ENCODE measurements at regions not wholly inside any gene's neighbourhood (a gene's known extent, or its start where the extent isn't known, plus 50 kb on each side); places are given as distances from the start of the nearest gene placed in this dataset.
"Not testable (repeated sequence)": the region's sequence is repeated elsewhere in the genome, so short reads cannot be mapped to it uniquely, and the experiment has no call there.

DNA sequence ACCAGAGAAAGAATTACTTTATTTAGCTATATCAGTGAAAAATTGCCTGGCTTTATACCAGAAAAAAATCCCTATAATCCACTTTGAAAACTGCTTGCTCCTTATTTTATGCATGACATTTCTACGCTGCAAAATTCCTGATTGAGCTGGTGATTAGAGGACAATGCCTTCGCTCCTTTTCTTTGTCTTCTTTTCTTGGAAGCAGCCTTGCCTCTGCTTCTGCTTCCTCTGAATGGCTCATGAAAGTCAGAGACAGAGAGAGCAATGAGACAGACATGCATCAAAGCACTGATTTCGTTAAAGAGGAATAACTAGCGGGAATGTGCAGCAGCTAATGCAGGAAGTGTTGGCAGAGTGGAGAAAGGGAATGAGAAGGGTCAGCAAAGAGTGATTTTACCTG, 294.3 kb upstream of the IGFBP7 start:
- DNase-seq: no peak

DNA sequence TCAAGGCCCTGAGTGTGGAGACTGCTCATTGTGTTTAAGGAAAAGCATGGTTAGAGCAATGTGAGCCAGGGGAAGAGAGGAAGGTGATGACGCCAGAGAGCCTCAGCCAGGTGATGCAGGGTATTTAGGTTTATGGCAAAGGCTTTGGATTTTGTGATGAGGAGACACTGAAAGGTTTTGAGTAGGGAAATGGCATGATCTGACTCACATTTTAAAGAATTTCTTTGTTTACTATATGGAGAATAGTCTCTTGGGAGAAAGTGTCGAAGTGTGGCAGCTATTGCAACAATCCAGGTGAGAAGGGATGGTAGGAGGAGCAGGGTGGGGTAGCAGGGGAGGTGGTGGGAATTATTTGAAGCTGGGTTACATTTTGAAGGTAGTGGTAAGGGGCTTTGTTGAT, 293.4 kb upstream of the IGFBP7 start:
- no peak for DNase-seq

DNA sequence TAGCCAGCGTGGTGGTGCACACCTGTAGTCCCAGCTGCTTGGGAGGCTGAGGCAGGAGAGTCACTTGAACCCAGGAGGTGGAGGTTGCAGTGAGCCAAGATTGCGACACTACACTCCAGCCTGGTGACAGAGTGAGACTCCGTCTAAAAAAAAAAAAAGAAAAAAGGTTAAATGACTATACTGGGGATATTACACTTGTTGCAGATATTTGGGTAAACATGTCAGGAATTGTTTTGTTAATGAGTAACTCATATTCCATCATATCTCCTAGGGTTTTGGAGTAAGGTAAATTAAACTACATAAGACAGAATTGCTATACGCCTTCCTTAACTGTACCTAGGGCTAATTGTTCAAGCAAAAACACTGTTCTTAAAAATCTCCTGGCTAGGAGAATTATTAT, 291.4 kb upstream of the IGFBP7 start:
- no peak for DNase-seq

DNA sequence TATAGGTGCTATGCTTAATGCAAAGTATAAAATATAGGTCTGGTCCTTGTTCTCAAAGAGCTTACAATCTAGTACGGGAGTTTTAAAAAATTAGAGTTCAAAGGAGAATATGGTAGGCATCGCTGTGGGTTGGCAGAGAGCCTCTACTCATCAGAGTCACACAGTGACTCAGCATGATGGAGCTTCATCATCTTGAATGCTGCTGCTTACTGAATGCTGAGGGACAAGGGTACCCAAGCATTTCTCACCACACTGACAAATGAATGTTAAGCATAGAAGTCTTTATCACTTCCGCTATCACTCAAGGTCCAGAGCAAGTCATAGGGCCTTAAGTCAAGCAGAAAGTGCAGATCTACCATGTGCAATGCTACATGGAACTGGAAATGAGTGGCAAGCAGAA, 268.6 kb upstream of the IGFBP7 start:
- DNase-seq: no peak

DNA sequence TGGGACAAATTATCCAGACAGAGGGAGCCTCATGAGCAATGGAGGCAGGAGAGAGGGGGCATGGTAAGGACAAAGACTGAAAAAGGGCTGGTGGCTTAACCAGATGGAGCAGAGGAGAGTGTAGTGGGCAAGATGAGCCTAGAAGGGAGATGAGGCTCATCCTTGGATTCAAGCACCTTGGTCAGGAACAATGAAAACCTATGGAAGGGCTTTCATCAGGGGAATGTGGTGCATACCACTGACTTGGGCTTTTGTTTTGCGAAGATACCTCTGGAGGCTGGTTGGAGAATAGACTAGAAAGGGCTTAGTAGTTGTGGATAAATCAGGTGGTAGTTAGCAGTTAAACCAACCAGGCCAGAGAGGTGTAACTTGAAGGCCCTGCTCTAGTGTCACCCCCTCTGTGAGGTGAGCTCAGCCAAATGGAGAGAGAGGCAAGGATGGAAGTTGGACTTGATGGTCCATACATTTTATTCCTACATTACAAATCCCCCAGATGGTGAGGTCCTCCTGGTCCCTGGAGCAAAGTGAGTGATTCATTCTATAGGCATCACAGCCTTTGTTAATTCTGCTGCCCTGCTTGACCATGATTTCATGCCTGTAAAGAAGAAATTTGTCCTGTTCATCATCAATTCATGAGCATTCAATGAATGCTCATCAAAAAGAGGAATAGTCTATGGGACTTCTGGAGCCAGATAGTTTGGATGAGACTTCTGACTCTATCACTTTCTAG, 264.8 kb upstream of the IGFBP7 start:
- DNase-seq: no peak

DNA sequence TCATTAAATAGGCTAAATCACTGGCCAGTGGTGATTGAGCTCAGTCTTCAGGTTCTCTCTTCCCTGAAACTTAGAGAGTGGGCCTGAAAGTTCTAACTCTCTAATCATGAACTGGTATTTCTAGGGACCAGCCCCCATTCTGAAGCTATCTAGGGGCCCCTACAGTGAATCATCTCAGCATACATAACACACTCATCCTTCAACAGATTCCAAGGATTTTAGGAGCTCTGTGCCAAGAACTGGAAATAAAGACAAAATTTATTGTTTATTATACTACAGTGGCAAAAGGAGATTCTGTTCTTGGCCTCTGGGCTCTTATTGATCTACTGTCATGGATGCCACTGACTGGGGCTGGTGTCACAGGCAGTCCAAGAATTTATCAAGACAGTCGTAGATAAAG, 263.8 kb upstream of the IGFBP7 start:
- no peak for DNase-seq

DNA sequence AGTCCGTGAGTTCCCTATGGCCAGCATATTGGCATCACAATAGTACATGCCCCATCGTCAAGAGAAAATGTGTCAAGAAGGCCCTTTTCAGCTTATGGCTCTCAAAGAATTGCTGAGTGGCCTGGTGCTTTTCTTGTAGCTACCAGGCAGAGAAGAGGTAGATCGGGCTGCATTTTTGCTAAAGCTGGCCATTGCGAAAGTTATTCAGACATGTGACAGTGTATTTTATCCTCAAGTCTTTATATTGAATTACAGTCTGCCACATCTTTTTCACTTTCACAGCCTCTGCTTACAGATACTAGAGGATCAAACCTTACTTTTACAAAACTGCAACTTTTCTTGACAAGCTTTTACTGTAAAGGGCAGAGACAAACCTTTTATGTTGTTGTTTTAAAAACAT, 261.5 kb upstream of the IGFBP7 start:
- DNase-seq: no peak

DNA sequence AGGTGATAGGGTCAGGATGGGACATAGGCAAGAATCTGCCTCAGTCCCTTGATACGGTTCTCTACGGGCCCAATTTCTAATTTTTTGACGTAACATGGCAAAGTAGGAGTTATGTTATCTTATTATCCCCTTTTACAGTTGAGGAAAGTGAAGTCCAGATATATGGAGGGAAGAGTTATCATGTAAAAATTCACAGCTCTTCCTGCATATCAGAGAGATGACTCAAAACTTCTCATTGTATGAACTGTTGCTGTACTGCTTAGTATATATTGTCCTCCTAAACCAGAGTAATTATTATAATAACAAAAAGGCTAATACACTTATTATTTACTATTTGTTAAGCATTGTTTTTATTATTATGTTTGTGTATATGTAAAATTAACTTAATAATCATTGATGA, 260.5 kb upstream of the IGFBP7 start:
- no peak for DNase-seq

DNA sequence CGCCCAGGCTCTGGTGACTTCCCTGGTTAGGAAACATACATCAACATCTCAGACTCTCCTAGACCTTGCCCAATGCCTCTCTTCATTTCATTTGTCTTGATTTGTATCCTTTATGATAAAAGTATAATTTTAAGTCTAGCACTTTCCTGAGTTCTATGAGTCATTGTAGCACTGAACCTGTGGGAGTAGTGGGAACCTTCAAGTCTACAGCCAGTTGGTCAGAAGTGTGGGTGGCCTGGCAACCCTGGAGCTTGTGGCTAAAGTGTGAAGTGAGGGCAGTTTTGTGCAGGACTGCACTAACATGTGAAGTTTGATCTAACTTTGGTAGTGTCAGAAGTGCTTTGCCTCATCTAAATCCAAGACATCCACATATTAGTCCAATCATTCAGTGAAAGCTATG, 259.3 kb upstream of the IGFBP7 start:
- no peak for DNase-seq

DNA sequence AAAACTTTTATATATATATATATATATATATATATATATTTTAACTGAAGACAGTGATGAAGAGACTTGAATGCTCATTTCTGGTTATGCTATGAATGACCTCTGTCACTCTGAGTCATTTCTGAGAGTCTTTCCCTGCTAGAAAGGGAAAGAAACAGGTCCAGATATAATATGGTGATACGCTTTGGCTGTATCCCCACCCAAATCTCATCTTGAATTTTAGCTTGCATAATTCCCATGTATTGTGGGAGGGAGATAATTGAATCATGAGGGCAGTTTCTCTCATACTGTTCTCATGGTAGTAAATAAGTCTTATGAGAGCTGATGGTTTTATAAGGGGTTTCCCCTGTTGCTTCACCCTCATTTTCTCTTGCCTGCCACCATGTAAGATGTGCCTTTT, 254.1 kb upstream of the IGFBP7 start:
- DNase-seq: no peak

DNA sequence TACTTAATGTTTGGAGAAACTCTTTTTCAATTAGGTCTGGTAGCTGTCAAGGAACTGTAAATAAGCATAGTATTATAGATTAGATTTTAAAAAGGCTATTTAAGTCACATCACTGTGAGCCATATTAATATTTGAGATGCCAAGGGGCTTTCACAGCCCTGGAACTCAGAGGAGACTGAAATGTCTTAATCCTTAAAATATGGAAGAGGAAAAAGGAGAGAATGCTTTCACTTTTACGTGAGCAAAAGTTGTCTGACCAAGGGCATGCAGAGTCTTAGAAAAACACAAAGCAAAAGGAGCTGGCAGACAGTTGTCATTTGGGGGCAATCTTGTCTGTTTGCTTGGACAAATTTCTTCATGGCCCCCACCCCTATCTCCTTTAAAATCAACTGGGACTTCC, 253.2 kb upstream of the IGFBP7 start:
- DNase-seq: no peak

DNA sequence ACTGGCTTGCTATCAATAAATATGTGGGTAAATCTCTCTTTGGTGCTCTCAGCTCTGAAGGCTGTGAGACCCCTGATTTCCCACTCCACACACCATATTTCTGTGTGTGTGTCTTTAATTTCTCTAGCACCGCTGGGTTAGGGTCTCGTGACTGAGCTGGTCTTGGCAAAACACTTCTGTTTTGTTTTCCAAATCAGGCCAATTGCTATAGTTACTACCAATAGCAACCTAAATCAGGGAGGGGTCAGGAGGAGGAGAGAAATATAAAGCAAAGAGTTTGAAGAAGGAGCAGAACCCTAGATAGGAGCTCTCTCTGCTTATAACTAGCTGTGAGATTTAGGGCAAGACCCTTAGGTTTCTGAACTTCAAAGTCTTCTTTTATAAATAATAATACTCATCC, 250.5 kb upstream of the IGFBP7 start:
- DNase-seq: no peak

DNA sequence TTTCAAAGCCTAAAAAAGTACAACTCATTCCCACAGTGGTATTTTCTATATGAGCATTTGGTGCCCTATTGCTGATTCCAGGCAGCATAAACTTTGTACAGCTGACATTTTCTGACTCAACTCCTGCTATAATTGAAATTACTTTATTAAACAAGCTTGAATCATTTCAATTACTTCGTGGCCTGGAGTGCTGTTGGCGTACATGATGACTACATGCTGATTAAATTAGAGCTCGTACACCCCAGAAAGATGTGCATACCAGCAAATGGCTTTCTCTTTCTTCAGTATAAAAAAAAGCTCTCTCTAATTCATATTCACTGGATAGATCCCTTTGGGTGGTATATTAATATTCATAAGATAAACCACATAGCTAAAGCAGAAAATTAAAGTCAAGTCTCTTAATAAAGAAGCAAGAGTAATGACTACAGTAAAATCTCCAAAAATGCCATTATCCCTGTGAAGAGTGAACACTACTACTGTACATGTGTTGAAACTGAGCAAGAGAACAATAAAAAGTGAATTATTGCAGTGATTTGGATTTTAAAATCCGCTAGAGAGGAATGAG, 245.0 kb upstream of the IGFBP7 start:
- no peak for DNase-seq

DNA sequence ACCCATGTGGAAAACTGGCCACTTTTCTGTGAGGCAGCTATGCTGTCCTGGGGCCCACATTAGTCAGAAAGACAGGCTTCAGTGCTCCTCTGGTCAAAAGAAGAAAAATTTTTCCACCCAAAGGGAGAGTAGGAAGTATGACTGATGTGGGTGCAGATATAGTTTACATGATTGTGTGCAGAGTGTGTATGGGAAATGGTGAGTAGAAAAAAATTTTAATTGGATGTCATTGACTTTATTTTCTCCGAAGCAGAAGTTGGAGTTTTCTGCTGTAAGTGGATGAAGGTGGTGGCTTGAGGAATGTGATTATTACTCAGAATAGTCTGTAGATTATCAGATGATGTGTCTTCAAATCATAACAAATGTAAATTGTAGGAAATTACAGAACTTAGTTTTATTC, 241.5 kb upstream of the IGFBP7 start:
- no peak for DNase-seq

DNA sequence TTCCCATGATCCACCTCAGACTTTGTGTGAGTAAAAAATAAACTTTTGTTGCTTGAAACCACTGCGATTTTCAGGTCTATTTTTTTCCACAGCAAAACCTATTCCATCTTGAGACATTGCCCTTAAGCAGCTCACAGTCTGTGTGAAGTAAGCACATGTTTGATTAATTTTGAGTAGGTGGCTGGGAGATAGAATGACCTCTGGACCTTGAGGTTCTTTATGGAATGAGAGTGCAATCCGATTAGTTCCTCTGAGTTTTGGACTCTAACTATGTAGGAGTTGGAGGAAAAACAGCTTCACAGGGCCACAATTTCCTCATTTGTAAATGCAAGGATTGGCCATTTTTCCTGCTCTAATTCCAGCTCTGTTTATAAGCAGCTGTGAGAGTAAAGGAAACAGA, 234.1 kb upstream of the IGFBP7 start:
- DNase-seq: no peak

DNA sequence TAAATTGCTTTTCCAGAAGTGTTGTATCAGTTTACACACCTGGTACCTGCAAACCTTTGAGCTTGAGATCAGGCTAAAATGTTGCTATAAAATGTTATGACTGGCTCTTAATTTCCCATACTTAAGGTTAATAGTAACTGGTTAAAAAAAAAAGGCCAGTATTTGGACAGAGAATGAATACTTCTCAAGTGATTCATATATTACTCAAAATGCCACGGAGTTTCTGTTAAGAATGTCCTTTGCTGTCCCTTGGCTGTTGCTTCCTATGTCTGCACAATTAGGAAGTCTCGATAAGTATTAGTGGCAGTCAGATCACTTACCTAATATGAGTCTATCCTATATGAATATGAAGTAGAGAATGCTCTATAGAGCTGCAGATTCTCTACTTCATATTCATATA, 232.2 kb upstream of the IGFBP7 start:
- no peak for DNase-seq

DNA sequence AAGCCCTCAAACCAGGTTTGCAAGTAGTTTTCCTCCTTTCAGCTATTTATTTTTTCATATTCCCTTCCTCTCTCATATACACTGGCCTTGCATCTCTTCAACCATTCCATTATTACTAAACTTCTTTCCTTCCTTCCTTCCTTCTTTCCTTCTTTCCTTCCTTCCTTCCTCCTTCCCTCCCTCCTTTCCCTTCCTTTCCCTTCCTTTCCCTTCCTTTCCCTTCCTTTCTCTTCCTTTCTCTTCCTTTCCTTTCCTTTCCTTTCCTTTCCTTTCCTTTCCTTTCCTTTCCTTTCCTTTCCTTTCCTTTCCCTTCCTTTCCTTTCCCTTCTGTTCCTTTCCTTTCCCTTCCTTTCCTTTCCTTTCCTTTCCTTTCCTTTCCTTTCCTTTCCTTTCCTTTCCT, 228.7 kb upstream of the IGFBP7 start:
- DNase-seq: not testable (repeated sequence)

DNA sequence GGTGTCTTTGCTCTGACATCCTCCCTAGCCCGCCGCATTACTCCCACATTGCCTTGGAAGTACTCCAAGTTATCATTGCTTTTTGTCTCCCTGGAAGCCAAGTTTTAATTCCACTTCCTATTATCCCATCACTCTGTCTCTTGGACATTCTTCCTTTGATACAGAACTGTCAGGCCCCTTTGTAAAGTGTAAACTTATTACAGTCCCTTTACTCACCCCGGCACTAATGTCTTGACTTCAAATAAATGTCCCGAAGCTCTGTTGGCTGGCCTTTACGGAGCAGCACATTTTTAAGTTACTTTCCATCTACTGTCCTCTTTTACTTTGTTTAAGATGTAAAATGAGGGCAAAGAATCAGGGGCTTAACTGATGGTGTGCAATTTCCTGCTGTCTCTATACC, 223.5 kb upstream of the IGFBP7 start:
- no peak for DNase-seq

DNA sequence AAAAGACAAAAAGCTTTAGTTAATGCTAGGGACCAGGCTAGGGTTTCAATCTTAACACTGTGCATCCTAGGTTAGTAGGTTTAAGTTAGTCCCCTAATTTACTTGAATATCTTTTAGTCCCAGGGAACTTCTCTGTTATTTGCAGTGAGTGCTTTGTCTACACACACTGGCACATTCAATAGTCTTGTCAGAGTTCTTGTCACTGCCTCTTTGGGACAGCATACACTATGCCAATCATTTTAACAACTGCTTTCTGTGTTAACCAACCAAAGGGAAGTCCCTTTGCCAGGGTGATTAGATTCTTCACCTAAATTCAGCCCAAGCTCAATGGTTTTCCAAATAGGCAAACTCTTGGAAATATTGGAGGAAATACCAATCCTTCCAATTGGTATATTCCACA, 221.8 kb upstream of the IGFBP7 start:
- no peak for DNase-seq

DNA sequence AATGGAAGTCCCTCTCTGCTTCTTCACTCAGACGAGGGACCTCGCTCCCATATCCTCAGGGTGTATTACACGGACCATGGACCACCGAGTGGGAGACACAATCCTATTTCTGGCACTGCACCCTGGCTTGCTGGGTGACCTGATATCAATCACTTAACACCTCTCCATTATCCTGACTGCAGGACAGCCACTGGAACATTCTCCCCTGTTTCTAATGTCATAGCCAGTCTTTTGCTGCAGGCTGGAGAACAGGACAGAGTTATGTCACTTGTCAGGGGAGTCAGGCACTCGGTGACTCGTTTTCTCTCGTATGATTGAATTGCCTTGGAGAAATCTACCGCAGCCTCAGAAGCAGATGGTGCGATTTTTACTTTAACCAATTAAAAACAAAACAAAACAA, 219.1 kb upstream of the IGFBP7 start:
- no peak for DNase-seq

DNA sequence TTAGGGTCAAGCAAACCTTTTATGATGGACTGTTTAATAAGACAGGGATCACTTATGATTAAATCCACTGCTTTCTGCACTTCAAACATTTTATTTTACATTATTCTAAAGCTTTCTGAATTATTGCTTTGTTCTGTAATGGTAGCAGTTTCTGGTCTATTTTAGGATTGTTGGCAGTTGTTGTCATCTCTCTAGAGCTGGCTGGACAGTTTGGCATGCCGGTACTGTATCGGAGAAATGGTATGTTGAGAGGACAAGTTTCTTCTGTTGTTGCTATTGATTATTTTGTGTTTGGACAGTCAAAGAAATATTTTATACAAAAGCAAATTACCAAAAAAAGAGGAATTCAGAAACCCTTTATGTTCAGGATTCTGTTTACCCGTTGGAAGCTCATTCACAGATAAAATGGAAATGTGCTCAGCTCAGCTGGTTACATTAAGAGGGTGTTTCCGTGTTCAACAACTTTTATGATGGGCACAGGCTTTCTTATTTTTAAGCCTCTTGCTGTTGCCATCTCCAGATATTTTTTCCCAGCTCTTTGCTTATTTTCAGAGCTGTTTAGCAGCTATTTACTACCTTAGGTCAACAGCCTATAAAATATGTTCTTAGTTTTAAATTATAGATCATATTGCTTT, 214.6 kb upstream of the IGFBP7 start:
- no peak for DNase-seq

DNA sequence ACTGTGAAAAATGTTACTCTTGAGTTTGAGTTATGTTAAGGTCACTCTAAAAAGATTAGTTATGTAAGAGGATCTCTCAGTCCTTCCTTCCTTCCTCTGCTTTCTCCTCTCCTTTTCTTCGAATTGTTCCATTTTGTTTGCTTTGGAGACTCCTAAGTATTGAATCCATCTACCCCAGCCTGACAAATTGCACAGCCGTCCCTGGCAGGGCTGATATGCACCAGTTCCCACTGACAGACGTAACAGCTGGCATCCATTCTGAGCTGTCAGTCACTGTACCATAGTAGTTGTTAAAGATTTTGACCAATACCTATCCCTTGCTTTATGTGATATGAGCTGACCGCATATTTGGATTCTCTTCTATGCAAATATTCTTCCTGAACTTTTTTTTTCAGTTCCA, 210.7 kb upstream of the IGFBP7 start:
- DNase-seq: no peak

DNA sequence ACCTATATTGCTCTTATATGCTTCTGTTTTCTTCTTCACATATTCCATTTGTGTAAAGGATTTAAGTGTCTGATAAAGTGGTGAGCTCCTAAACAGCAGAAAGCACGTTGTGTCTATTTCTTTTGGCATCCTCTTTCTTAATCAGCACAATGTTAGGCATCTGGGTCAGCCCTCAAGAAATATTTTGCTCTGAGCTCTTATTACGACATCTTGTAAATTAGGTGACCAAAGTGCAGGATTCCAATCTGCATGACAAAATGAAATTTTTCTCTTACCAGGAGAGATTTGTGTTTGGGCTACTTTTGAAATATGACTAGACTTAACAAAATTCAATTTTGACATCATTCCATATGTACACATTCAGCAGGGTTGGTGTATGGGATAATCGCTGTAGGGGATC, 210.0 kb upstream of the IGFBP7 start:
- no peak for DNase-seq

DNA sequence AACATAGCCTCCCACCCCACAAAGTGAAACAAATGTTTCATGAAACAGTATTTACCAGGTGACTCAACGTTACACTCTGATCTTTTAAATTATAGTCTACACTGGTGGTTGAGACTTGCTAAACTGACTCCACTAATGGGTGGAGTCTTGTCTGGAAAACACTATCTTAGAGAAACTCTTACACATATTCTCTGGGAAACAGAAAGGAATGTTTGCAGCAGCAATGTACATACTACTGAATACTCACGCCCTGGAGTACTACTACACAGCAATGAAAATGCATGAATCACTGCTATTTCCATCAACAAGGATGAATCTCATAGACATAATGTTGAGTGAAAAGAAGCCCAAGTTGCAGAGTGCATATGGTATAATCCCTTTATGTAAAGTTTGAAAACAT, 208.5 kb upstream of the IGFBP7 start:
- no peak for DNase-seq

Data from skin of body (tissue), 1 donor.